Vagina (tissue), 2 donors: ENCODE measurements at regions not wholly inside any gene's neighbourhood (a gene's known extent, or its start where the extent isn't known, plus 50 kb on each side); places are given as distances from the start of the nearest gene placed in this dataset.

ENCODE experiments used
- POLR2AphosphoS5 ChIP-seq, 2 donors: sonication (generic); formaldehyde crosslinking; IDR thresholded peaks; one replicate each; pipeline ENCODE4 v1.9.0; 2017; ENCODE audit warnings: antibody characterized with exemption in 2 of 2, mild to moderate bottlenecking in 2 of 2, low read depth in 1 of 2; ENCODE audit not compliant: insufficient read depth in 1 of 2
- TF ChIP-seq, protein P1 (sequence below), 3 experiments: fragments of 450-650 bp in 2 of 3; fragments of 200-600 bp in 1 of 3; sonication (generic) in 1 of 3; IDR thresholded peaks; one replicate each; pipeline ENCODE4 v1.5.1; 2017 to 2019; ENCODE audit warnings: antibody characterized with exemption in 3 of 3, mild to moderate bottlenecking in 2 of 3, moderate library complexity in 2 of 3

GRCh38 chr14:80415636-80416035, 204.3 kb upstream of the DIO2 start:
- TF ChIP-seq, protein P1, sequence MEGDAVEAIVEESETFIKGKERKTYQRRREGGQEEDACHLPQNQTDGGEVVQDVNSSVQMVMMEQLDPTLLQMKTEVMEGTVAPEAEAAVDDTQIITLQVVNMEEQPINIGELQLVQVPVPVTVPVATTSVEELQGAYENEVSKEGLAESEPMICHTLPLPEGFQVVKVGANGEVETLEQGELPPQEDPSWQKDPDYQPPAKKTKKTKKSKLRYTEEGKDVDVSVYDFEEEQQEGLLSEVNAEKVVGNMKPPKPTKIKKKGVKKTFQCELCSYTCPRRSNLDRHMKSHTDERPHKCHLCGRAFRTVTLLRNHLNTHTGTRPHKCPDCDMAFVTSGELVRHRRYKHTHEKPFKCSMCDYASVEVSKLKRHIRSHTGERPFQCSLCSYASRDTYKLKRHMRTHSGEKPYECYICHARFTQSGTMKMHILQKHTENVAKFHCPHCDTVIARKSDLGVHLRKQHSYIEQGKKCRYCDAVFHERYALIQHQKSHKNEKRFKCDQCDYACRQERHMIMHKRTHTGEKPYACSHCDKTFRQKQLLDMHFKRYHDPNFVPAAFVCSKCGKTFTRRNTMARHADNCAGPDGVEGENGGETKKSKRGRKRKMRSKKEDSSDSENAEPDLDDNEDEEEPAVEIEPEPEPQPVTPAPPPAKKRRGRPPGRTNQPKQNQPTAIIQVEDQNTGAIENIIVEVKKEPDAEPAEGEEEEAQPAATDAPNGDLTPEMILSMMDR (IDR thresholded peaks at IDR 0.05) = no peak
- no peak for TF ChIP-seq POLR2AphosphoS5 (IDR thresholded peaks at IDR 0.05; ENCODE audit: insufficient read depth in 1 of 2, low read depth in 1 of 2)
